HL-60 (cell line): ENCODE measurements at regions not wholly inside any gene's neighbourhood (a gene's known extent, or its start where the extent isn't known, plus 50 kb on each side); places are given as distances from the start of the nearest gene placed in this dataset.

Experiments
- POLR2AphosphoS5 ChIP-seq: IDR thresholded peaks from 2 replicates; pipeline ENCODE4 v1.6.1; 2012; ENCODE audit warnings: low read depth
- TF ChIP-seq, protein P1 (sequence below): IDR thresholded peaks from one replicate; pipeline ENCODE4 v1.5.1; 2011; ENCODE audit warnings: low read length, control low read depth, inconsistent platforms; ENCODE audit not compliant: insufficient read depth

DNA sequence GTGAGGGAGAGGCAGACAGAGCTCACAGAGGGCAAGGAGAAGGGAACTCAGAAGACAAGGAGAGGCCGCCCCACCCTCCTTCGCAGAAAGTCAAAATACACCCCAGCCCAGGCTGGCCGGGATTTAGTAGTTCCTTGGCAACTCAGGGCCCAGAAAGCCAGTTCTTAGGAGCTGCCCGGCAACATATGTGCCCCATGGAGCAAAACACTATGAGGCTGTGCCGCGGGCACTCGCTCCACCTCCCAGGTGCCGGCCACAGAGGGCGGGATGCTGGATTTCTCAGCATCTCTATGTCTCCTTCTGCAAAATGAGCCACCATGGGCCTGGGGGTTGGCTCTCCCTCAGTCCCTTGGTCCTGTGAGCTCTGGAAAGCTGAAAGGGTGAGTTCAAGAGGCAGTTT lies 93.8 kb upstream of the CACNA1A start:
- no peak for TF ChIP-seq POLR2AphosphoS5
- TF ChIP-seq, protein P1, sequence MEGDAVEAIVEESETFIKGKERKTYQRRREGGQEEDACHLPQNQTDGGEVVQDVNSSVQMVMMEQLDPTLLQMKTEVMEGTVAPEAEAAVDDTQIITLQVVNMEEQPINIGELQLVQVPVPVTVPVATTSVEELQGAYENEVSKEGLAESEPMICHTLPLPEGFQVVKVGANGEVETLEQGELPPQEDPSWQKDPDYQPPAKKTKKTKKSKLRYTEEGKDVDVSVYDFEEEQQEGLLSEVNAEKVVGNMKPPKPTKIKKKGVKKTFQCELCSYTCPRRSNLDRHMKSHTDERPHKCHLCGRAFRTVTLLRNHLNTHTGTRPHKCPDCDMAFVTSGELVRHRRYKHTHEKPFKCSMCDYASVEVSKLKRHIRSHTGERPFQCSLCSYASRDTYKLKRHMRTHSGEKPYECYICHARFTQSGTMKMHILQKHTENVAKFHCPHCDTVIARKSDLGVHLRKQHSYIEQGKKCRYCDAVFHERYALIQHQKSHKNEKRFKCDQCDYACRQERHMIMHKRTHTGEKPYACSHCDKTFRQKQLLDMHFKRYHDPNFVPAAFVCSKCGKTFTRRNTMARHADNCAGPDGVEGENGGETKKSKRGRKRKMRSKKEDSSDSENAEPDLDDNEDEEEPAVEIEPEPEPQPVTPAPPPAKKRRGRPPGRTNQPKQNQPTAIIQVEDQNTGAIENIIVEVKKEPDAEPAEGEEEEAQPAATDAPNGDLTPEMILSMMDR = no peak
